Central memory CD8-positive, alpha-beta T cell (primary cell): ENCODE measurements at regions not wholly inside any gene's neighbourhood (a gene's known extent, or its start where the extent isn't known, plus 50 kb on each side); places are given as distances from the start of the nearest gene placed in this dataset.

Experiments
- ATAC-seq: fragments of 150-1000 bp; cut with Tn5 transposase; replicated peaks from 2 replicates; pipeline ENCODE4 v1.10.0; 2022; ENCODE audit warnings: mild to moderate bottlenecking, moderate FRiP score, moderate number of reproducible peaks; ENCODE audit not compliant: poor library complexity, severe bottlenecking; ENCODE audit errors: extremely low read depth
- DNase-seq, 2 donors: peaks; one replicate each; pipeline ENCODE4 v3.0.0; 2021; ENCODE audit warnings: low spot score in 2 of 2
- H3K27ac Mint-ChIP-seq: one replicate; pipeline ENCODE4 v1.8.0; 2022; ENCODE audit warnings: low read depth, mild to moderate bottlenecking, moderate library complexity, mixed read lengths
- H3K27me3 Mint-ChIP-seq: one replicate; pipeline ENCODE4 v1.8.0; 2022; ENCODE audit warnings: mixed read lengths
- H3K36me3 Mint-ChIP-seq: one replicate; pipeline ENCODE4 v1.8.0; 2022; ENCODE audit warnings: mild to moderate bottlenecking, moderate library complexity, mixed read lengths; ENCODE audit not compliant: insufficient read depth
- H3K4me1 Mint-ChIP-seq: one replicate; pipeline ENCODE4 v1.8.0; 2022; ENCODE audit warnings: mixed read lengths
- H3K4me3 Mint-ChIP-seq: one replicate; pipeline ENCODE4 v1.8.0; 2022; ENCODE audit warnings: mild to moderate bottlenecking, moderate library complexity, mixed read lengths
- H3K9me3 Mint-ChIP-seq: one replicate; pipeline ENCODE4 v1.8.0; 2022; ENCODE audit warnings: mixed read lengths

- no peaks in the 10 kb centered on the region for H3K4me1 Mint-ChIP-seq
- DNase-seq, result no peak
- ATAC-seq, result no peak
- no peak overlapping the region for H3K27ac Mint-ChIP-seq
- H3K27me3 Mint-ChIP-seq, result no peaks in the 10 kb centered on the region
- H3K36me3 Mint-ChIP-seq, result no peaks in the 10 kb centered on the region
- no peak overlapping the region for H3K4me3 Mint-ChIP-seq
- peaks cover 6% of the 10 kb centered on the region for H3K9me3 Mint-ChIP-seq
Observed at GRCh38 chr20:11324990-11325389, 592.7 kb upstream of the BTBD3 start.

- H3K36me3 Mint-ChIP-seq, result no peaks in the 10 kb centered on the region
- DNase-seq (no peak), ATAC-seq (no peak)
- H3K9me3 Mint-ChIP-seq, result no peaks in the 10 kb centered on the region
- no peaks in the 10 kb centered on the region for H3K27me3 Mint-ChIP-seq
- H3K4me1 Mint-ChIP-seq, result no peaks in the 10 kb centered on the region
- H3K27ac Mint-ChIP-seq, result no peak overlapping the region
- no peak overlapping the region for H3K4me3 Mint-ChIP-seq
Observed at GRCh38 chr20:11328839-11329238, 588.9 kb upstream of the BTBD3 start.

GRCh38 chr20:11329271-11329670 lies 588.4 kb upstream of the BTBD3 start:
- DNase-seq (no peak), ATAC-seq (no peak)
- Mint-ChIP-seq H3K9me3 (no peaks in the 10 kb centered on the region), H3K27me3 (no peaks in the 10 kb centered on the region), H3K4me3 (no peak overlapping the region), H3K4me1 (no peaks in the 10 kb centered on the region), H3K36me3 (no peaks in the 10 kb centered on the region), H3K27ac (no peak overlapping the region)

- Mint-ChIP-seq H3K36me3 (no peaks in the 10 kb centered on the region), H3K4me3 (no peak overlapping the region), H3K4me1 (no peaks in the 10 kb centered on the region), H3K27me3 (no peaks in the 10 kb centered on the region), H3K27ac (no peak overlapping the region), H3K9me3 (no peaks in the 10 kb centered on the region)
- ATAC-seq, result no peak
- DNase-seq, result no peak
Observed at GRCh38 chr20:11331096-11331495, 586.6 kb upstream of the BTBD3 start.

- DNase-seq, result no peak
- Mint-ChIP-seq H3K4me3 (no peak overlapping the region), H3K4me1 (no peaks in the 10 kb centered on the region), H3K27ac (no peak overlapping the region), H3K27me3 (no peaks in the 10 kb centered on the region), H3K9me3 (no peaks in the 10 kb centered on the region), H3K36me3 (no peaks in the 10 kb centered on the region)
- ATAC-seq, result no peak
Observed at GRCh38 chr20:11332381-11332780, 585.3 kb upstream of the BTBD3 start.

GRCh38 chr20:11333634-11334033 lies 584.1 kb upstream of the BTBD3 start:
- H3K9me3 Mint-ChIP-seq, result no peaks in the 10 kb centered on the region
- H3K4me3 Mint-ChIP-seq, result no peak overlapping the region
- H3K27me3 Mint-ChIP-seq, result no peaks in the 10 kb centered on the region
- H3K27ac Mint-ChIP-seq, result no peak overlapping the region
- no peak for ATAC-seq
- no peaks in the 10 kb centered on the region for H3K4me1 Mint-ChIP-seq
- no peak for DNase-seq
- no peaks in the 10 kb centered on the region for H3K36me3 Mint-ChIP-seq

GRCh38 chr20:11337361-11338130 lies 580.1 kb upstream of the BTBD3 start:
- Mint-ChIP-seq H3K27me3 (no peaks in the 10 kb centered on the region), H3K4me1 (no peaks in the 10 kb centered on the region), H3K27ac (no peak overlapping the region), H3K4me3 (no peak overlapping the region), H3K9me3 (peaks cover 10% of the 10 kb centered on the region), H3K36me3 (no peaks in the 10 kb centered on the region)
- no peak for ATAC-seq
- no peak for DNase-seq

- no peak for DNase-seq
Observed at GRCh38 chr20:11338496-11339306, 579.0 kb upstream of the BTBD3 start.

GRCh38 chr20:11344939-11345338 lies 572.8 kb upstream of the BTBD3 start:
- peaks cover 17% of the 10 kb centered on the region for H3K9me3 Mint-ChIP-seq
- no peak overlapping the region for H3K4me3 Mint-ChIP-seq
- ATAC-seq (no peak), DNase-seq (no peak)
- H3K36me3 Mint-ChIP-seq, result no peaks in the 10 kb centered on the region
- no peak overlapping the region for H3K27ac Mint-ChIP-seq
- no peaks in the 10 kb centered on the region for H3K4me1 Mint-ChIP-seq
- no peaks in the 10 kb centered on the region for H3K27me3 Mint-ChIP-seq

More at GRCh38 chr20:11338496-11339306, 579.0 kb upstream of the BTBD3 start:
- H3K4me1 Mint-ChIP-seq, result no peaks in the 10 kb centered on the region
- H3K27ac Mint-ChIP-seq, result no peak overlapping the region
- no peaks in the 10 kb centered on the region for H3K36me3 Mint-ChIP-seq
- no peak overlapping the region for H3K4me3 Mint-ChIP-seq
- no peak for ATAC-seq
- H3K27me3 Mint-ChIP-seq, result no peaks in the 10 kb centered on the region
- H3K9me3 Mint-ChIP-seq, result peaks cover 11% of the 10 kb centered on the region

- H3K36me3 Mint-ChIP-seq, result no peaks in the 10 kb centered on the region
- H3K27me3 Mint-ChIP-seq, result no peaks in the 10 kb centered on the region
- no peak overlapping the region for H3K4me3 Mint-ChIP-seq
- ATAC-seq, result no peak
- peaks cover 15% of the 10 kb centered on the region for H3K9me3 Mint-ChIP-seq
- H3K4me1 Mint-ChIP-seq, result no peaks in the 10 kb centered on the region
- no peak overlapping the region for H3K27ac Mint-ChIP-seq
- no peak for DNase-seq
Observed at GRCh38 chr20:11347738-11348137, 570.0 kb upstream of the BTBD3 start.

- Mint-ChIP-seq H3K4me3 (no peak overlapping the region), H3K27ac (no peak overlapping the region), H3K36me3 (no peaks in the 10 kb centered on the region), H3K27me3 (no peaks in the 10 kb centered on the region), H3K9me3 (peaks cover 15% of the 10 kb centered on the region), H3K4me1 (no peaks in the 10 kb centered on the region)
- ATAC-seq (no peak), DNase-seq (no peak)
Observed at GRCh38 chr20:11350126-11351005, 567.3 kb upstream of the BTBD3 start.

GRCh38 chr20:11352041-11352440 lies 565.7 kb upstream of the BTBD3 start:
- DNase-seq (no peak), ATAC-seq (no peak)
- Mint-ChIP-seq H3K27ac (no peak overlapping the region), H3K4me3 (no peak overlapping the region), H3K36me3 (no peaks in the 10 kb centered on the region), H3K9me3 (peaks cover 15% of the 10 kb centered on the region), H3K4me1 (no peaks in the 10 kb centered on the region), H3K27me3 (no peaks in the 10 kb centered on the region)
